Sciatic nerve (tissue), 2 donors: ENCODE measurements at regions not wholly inside any gene's neighbourhood (a gene's known extent, or its start where the extent isn't known, plus 50 kb on each side); places are given as distances from the start of the nearest gene placed in this dataset.
"Not testable (repeated sequence)": the region's sequence is repeated elsewhere in the genome, so short reads cannot be mapped to it uniquely, and the experiment has no call there.

Experiments
- ATAC-seq: fragments of 200-7000 bp; cut with Tn5 transposase; one replicate; pipeline ENCODE4 v1.9.1; 2020; ENCODE audit warnings: mild to moderate bottlenecking, moderate library complexity
- DNase-seq: peaks from one replicate; pipeline ENCODE4 v3.0.0-alpha.2; 2020; ENCODE audit warnings: low spot score
- intact Hi-C: fragments of 100-400 bp; cut with DNase I; formaldehyde crosslinking; loops from one replicate; pipeline ENCODE4 v1.14.2; 2022
- donor health status: DM: no; HTN: no; CAD: no.
- donor health status: DM: no; HTN: no; CAD: no.

DNA sequence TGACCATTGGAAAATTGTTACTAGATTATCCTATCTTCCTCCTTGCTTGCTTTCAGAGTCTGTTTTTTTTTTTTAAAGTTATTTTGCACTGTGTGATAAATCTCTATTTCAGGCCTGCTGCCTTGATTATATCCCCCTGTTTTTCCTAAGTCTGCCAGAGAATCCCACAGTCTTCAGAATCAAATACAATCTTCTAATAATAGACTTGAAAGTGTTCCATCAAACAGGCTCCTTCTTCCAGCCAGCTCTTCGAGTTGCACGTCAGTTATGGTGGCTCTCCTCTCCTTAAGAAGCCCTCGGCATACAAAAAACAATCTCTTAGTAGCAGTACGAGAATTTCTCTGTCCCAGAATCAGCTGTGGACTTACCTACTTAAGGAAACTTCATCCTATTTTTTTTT is 92.9 kb upstream of the NOX3 start:
- intact Hi-C loops = no loop called here
- no peak for ATAC-seq
- DNase-seq = no peak

DNA sequence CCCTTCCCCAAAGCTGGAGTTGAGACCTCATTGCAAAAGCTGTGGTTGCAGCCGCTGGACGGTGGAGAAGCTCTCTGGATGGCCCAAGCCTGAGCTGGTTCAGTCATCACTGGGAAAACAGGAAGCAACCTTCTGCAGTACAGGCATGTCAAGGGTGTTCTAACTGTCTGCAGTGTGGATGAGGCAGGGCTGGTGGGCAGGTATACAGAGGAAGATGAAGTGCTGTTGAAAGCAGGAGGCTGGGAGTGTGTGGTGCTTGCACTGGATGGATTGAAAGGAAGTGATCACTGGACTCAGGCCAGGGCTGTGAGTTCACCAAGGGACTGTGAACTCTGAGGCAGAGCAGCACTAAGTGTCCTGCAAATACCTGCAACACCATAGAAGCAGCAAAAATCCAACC is 89.0 kb upstream of the NOX3 start:
- DNase-seq (no peak), ATAC-seq (no peak)
- intact Hi-C loops = no loop called here

DNA sequence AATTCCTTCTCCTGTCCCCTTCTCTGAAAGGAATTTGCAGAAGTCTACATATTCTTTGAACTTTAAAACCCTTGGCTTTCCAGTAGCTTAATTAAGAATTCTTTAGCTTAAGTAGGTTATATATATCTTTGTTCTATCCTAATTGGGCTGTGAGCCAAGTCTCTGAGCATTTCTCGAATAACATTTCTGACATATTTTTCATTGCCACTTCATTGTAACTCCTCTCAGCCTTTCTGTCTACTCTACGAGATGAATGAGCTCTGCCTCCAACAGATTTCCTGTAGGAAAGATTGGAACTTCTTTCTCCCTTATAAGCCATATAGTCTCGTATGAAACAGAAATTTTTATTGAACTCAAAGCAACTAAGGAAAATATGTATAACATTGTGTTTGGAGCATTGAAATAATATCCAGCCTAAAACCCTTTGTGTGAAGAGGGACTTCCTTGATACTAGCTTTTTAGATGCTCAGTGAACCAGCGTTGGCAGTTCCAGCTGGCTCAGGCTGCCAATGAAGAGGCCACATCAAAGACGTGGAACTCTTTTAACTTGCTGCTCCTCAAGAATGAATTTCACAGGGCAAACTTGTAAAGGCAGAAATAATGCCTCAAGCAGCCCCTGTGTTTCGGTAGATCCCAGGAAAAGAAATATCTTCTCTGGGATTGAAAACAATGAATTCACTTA is 87.7 kb upstream of the NOX3 start:
- DNase-seq (no peak), ATAC-seq (no peak)

DNA sequence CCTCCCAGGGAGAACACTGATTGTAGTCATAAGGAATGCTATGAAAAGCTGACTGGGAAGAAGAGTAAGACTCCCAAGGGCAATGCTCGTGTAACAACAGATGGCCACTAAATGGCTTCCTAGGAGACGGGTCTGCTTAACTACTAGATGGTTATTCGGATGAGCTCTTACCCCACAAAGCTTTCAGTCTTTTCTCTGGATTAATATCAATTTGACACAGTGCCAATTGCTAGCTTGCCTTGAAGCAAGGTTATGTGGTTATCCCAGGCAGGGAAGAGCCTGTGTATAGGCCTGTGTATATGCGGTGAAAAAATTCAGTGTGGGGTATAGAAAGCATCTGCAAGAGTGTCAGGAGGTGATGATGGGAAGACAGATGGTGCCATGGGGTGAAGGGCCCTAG is 86.4 kb upstream of the NOX3 start:
- DNase-seq (no peak), ATAC-seq (no peak)
- intact Hi-C loops = no loop called here

More for the DNA sequence above, 87.7 kb upstream of the NOX3 start:
- intact Hi-C loops = no loop called here

DNA sequence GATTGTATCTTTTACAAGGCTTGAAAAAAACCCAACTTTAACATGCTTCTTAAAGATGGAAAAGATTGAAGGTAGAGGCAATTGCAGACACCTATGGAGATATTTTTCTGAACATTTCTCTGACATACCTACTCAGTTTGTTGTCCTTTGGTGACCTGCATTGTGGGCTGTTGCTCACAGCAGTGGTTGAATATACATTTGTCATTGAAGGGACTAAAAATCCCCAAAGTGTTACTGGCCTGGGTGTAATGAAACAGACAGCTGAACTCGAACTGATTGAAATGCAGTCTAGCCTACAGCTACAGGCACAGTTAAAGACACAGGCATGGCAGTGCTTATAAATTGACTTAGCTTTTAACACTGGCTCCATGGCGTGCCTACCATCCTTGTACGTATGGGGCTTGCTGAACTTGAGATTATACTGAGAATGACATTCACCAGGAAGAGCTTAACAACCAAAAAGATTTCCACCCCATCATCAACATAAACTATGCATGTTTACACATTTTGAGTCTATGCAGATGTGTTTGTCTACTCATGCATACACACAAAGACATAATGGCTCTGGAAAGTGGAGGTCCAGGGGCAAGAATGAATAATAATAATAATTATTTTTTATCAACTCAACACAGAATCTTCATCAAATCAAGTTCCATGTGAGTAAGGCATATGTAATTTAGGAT is 83.2 kb upstream of the NOX3 start:
- ATAC-seq (no peak), DNase-seq (no peak)
- intact Hi-C loops = no loop called here

DNA sequence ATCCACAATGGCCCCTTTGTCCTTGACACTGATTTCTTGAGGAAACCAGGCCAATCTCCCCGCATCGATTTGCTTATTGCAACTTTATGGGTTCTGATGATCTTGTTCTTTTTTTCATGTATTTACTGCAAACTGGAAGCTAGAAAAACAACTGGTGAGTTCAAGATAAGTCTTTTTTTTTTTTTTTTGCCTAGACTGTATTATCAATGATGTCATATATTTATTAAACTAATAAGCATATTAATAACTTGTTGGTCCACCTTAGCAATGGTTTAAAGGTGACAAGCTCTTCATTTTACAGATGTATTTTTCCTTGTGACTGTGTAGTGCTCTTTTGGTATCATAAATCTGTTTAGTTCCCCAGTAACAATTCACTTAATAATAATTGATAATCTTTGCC is 79.0 kb upstream of the NOX3 start:
- intact Hi-C loops = no loop called here
- ATAC-seq = no peak
- no peak for DNase-seq

DNA sequence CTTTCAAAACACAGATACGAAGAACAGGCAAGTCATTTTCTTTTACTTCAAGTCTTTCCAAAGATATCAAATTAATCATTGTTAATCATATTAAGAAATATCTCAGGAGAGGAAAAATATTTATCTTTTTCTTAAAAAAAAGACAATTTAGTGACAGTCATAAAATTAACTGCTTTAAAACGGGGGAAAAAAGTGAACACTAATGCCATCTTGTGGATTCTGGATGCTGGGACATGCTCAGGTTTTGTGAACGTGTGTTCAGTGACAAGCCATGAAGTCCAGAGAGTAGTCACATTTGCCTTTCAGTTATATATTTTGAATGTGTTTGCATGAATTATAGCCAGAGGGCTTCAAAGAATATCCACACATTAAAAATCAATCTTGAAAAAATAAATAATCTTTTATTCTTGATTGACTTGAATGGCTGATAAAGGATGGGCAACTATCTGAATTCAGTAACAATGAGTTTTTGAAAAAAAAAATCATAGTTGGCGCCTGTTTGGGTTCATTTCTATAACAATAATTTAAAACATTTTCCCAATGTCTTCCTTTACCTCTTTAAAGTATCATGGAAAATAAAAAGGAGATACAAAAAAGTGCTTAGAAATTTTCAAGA is 74.7 kb upstream of the NOX3 start:
- intact Hi-C loops = no loop called here
- DNase-seq = no peak
- ATAC-seq = no peak

DNA sequence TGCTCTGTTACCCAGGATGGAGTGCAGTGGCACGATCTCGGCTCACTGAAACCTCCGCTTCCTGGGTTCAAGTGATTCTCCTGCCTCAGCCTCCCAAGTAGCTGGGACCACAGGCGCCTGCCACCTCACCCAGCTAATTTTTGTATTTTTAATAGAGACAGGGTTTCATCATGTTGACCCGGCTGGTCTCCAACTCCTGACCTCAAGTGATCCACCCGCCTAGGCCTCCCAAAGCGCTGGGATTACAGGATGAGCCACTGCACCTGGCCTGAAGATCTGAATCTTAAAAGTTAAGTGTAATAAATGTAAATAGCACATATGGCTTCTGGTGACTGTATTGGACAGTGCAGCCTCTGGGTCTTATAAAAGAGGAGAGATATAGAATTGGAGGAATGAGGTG is 74.2 kb upstream of the NOX3 start:
- ATAC-seq, DNase-seq, intact Hi-C loops: not testable (repeated sequence)

DNA sequence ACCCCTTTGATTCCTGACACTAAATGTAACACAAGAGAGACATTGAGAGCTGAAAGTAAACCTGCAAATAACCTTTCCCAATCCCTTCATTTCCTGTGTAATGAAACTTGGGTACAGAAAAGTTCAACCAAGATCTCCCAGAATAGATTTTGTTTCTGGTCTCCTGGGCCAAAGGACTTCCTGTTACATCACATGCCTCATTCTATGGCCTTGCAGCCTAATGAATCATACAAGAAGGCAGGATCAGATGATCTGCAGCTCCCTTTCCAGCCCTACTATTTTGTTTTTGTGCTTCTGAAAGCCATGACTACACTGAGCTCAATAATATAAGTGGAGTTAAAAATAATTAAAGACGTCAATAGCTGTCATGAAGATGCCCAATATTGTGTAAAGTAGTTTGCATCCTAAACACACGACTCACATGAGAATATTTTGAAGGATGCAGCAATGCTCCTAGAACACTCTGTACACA is 73.4 kb upstream of the NOX3 start:
- peak; percentile 64 for ATAC-seq

DNA sequence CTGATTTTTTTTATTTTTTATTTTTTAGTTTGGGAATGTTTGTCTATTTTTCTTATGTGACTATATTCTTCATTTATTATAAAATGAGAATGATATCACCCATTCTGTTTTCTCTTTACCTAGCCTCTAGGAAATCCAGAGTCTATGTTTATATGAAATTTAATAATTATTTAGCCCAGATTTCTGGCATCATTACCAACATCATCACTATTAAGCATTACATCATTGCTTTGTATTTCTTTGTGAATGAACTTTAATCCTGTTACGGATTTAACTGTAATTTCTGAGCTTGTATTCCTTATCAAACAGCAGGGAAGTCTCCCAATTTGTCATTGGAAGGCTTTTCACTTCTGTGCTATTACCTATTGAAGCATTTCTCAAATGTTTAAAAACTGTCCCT is 72.7 kb upstream of the NOX3 start:
- intact Hi-C loops = no loop called here
- ATAC-seq (no peak), DNase-seq (no peak)

More for the DNA sequence above, 73.4 kb upstream of the NOX3 start:
- DNase-seq = no peak
- intact Hi-C loops = no loop called here

DNA sequence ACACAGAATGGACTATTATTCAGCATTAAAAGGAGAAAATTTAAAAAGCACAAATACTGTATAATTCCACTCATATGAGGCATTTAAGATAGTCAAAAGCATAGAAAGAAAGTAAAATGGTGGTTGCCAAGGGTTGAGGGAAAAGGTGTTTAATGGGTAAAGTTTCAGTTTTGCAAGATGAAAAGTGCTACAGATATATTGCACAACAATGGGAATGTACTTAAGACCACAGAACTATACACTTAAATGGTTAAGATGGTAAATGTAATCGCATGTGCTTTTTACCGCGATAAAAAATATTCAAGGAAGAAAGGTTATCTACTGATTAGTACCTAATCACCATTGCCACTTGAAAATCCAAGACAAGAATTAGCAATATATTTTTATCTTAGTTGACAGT is 71.8 kb upstream of the NOX3 start:
- intact Hi-C loops = no loop called here
- DNase-seq (no peak), ATAC-seq (no peak)

DNA sequence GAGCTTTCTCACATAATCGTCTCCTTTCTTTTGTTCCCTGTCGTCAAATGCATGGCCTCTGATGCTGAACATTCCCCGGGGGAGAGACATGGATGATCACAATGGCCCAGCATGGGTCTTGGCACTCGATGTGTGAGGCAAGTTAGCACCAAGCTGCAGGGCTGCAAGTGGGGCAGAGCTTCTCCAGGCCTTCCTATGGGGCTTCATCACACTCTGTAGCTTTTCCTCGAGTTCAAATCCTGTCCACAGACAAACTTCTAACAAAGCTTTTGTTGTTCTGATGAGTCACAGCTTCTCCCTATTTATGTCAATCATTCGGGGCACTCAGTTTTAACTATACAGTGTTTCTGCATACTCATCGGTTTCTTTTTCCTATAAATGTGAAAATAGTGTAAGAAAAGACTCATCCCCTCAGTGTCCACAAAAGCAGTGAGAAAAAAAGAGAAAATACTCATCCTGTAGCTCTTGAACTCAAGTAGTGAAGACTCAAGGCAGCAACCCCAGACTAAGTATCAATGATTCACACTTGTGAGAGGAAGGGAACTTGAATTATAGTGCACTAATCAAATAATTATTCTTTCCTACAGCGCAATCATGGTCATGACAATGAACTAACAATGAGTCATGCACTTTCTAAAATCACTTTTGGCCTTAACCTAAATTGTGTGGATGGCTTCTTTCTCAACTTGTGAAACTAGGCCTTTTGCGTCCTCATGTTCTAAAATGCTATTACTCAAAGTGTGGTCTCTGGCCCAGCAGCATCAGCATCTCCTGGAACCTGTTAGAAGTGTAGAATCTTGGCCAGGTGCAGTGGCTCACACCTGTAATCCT is 68.4 kb upstream of the NOX3 start:
- no peak for ATAC-seq
- intact Hi-C loops = no loop called here
- no peak for DNase-seq

DNA sequence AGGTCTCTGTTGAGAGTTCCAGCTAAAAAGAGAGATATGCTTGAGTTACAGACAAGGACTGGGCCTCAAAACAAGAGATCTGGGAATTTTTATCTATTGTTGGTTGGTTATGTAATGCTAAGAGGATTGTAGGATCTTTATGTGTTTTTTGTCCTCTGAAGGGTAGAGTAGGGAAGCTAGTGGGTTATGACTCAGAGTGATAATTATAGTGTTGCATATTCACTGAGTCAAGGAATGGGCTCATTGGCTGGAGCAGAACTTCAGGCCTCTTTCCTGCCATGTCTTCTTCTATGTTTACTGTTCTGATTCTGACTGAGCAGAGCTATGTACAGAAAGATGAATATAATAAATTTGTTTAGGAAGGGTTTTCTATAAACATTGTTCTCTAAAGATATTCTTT is 66.1 kb upstream of the NOX3 start:
- intact Hi-C loops = no loop called here
- DNase-seq (no peak), ATAC-seq (no peak)

DNA sequence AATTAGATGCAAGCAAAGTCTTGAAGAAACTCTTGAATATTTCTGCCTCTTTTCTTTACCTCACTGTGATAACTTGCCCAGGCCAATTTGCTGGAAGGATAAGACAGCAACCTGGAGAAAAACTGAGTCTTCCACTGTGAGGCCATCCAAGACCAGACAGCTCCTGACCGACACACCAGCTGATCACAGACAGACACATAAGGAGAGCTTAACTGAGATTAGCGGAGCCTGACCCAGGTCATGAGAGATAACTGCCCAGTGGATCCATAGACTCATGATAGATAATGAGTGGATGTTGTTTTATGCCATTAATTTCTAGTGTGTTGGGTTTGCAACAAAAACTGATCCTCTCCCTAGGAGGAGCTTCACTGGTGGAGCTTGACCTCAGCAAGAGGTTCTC is 64.4 kb upstream of the NOX3 start:
- intact Hi-C loops = no loop called here
- ATAC-seq (no peak), DNase-seq (no peak)

DNA sequence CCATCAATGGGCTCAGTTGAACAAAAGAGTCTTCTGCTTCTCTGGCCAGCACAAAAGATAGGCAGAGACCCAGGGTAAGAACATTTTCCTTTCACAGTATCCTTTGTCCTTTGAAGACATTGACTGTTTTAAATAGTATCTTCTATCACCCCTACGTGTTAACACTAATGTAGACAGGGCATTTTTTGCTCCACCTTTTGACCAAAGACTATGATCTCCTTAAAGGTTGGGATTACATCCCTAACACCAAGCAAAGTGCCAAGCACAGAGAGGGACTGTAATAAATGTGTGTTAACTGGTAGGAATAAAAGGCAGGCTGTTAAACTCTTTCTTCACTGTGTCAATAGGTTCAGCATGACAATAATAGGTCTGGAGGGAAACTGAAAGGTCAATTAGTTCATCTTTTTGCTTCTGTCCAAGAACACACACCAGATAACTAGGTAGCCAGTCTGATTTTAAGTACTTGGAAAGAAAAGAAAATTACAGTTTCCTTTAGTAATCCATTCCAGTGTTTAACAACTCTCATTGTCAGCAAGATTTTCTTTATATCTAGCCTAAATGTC is 63.6 kb upstream of the NOX3 start:
- no peak for DNase-seq
- intact Hi-C loops = no loop called here
- no peak for ATAC-seq

DNA sequence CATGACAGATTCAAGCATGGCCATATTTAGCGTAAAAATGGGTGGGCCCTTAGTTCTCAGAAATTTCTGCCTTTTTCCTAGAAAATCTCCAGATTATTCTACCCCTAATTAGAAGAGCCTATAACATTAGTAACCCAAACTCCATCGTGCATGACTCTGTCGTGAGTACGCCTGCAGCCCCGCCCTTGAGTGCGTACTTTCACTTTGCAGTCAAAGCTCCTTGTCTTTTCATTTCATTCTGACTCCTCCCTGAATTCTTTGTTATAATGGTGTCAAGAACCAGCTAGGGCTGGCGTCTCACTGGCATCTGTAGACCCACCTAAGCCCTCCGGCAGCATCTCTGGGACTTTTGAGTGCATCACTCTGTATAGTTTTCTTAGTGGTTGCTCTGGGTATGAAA is 61.7 kb upstream of the NOX3 start:
- no peak for ATAC-seq
- intact Hi-C loops = no loop called here
- no peak for DNase-seq

DNA sequence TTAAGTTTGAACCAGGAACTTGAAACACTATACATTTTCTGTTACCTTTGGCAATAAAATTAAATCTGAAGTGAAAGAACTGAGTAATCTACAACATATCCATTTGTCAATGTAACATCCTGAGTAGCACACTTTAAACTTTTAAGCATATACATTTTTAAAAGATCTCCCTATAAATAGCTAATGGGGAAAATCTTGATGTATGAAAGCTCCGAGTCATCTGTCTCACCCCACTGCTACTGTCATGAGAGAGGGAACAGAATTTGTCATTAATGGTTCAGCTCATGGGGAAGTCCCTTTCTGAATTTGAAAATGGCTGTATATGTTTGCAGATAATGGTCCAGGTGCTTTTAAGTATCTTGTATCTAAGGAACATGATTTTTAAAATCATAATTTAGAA is 55.2 kb upstream of the NOX3 start:
- ATAC-seq = no peak
- no peak for DNase-seq
- intact Hi-C loops = no loop called here

DNA sequence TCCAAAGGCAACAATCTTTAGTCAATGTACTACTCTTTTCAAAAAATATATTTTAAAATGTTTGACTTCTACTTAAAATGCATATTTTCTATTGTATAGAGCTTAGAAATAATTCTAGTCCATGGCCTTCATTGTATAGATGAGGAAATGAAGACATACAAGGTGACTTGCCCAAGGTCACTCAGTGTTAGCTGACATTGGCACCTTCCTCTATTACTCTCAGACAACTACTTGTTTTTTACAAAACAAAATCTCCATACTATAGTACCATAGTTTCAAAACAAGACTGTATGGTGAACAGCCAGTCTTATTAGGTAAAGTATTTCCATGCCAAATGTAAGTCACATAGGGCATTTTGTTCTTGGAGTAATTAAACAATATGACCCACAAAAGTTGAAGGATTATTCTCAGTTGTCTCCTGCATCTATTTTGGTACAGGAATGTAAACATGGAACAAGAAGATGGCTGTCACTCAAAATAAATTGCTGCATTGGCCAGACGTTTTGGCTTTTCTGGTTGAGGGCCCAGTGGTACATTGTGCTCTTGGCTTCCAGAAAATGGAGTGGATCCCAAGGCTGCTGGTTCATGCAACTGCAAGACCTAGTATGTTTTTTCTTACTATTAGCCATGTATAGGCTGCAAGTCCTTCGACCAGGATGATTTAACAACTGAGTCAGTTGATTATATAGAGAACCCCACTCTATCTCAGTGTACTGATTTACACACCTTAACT is 54.3 kb upstream of the NOX3 start:
- ATAC-seq = no peak
- no peak for DNase-seq
- intact Hi-C loops = no loop called here

DNA sequence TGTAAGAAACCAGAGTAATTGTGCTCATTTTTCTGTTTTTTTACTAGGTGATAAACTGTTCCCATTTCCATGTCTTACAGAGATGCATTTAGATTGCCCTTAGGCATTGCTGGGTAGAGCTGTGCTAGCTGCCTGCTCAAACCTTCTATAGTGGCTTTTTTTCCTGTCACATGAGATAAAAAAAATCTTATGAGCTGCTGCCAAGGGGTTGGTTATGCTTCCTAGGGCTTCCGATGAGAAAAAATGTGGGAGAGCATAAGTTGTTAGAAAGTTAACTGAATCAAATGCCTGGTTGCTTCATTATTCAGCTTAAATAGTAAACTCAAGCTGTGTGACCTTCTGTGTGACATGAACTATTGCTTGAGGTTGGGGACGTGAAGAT is 50.0 kb upstream of the NOX3 start:
- intact Hi-C loops = no loop called here
- DNase-seq (no peak), ATAC-seq (no peak)
